ENCODE measurements at regions not wholly inside any gene's neighbourhood (a gene's known extent, or its start where the extent isn't known, plus 50 kb on each side); places are given as distances from the start of the nearest gene placed in this dataset.
"Not testable (repeated sequence)": the region's sequence is repeated elsewhere in the genome, so short reads cannot be mapped to it uniquely, and the experiment has no call there.

DNA sequence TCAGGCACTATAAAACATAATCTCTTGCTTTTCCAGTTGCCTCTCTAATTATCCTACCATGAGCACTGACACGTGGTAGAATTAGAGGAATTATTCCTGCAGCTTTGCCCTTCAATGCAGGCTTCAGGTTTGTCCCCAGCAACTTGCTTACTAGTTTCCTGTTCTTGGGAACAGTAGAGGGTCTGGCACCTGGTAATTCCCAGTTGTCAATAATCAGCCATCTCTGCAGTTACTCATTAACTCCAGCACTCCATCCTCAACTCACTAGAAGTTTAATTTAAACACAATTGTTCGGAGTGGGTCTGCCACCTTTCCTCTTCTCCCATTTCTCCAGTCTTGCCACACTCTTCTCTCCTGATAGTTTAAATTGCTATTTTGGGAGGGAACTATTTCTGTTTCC is 324.3 kb upstream of the KIAA1217 start:
- DNase-seq = no peak

DNA sequence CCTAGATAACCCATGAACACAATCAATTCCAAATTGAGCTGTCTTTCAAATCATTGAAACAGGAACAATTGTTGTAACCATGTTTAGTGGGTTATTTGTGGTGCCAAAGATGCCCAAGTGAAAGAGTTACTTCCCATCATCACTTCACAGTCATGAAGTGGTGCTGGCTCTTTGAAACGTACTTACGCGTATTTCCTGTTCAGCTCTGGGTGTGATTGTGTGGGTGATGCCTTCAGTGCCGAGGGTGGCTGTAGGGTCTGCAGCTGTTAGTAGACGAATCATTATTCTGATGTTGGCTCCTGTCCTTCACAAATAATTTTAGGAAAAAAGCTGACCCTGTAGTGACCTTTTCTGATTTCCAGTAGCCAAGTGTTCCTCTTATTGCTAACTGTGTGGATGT is 323.1 kb upstream of the KIAA1217 start:
- no peak for DNase-seq

DNA sequence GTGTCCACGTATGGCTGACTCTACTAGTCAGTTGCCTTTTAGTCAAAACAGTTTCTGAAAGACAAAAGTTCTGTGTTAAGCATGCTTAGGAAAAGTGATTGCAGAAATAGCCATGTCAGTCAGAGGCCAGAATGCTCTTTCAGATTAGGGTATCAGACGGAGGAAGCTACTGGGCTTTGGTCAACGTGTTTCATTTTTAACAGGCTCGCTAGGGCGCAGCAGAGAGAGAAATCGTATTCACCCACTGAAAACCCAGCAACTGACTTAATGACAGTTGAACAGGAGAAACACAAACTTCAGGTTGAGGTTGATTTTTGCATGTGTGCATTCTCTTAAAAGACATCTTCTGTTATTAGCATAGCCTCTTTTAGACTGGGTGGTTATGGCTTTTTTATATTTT is 322.6 kb upstream of the KIAA1217 start:
- DNase-seq = peak; percentile 27

DNA sequence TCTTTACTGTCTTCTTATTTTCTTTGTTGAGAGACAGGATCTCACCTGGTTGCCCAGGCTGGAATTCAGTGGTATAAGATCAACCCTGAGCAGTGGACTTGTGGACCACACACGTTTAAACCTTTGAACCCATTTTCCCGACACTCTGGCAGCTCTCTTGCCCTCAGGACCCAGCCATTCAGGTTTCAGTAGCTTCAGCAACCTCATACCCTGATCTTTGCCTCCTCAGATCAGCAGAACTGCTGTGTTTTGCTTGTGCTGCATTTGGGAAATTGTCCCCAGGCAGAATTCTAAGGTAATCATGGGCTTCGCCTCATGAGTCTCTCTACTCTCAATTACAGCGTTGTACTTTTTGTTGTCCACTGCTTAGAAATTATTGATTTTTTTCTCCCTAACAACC is 317.6 kb upstream of the KIAA1217 start:
- no peak for DNase-seq

GRCh38 chr10:23892296-23892695 is 316.6 kb upstream of the KIAA1217 start:
- DNase-seq = no peak

- DNase-seq = no peak
Measured at GRCh38 chr10:23897267-23897666, 311.7 kb upstream of the KIAA1217 start.

- DNase-seq = no peak
Measured at GRCh38 chr10:23897861-23898260, 311.1 kb upstream of the KIAA1217 start.

DNA sequence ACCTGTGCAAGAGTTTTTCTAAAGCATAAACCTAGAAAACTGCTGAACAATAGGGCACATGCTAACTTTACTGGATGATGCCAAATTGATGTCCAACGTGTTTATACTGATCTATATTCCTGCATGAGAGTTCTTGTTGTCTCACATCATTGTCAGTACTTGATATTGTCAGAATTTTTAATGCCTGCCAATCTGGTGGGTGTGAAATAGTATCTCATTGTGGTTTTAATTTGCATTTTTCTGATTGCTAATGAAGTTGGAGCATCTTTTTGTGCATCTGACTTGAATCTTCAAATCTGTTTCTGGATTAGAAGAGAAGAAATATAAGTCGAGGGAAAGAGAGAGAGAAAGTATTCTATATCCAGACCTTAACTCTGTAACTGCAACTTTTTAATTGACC is 309.8 kb upstream of the KIAA1217 start:
- no peak for DNase-seq

DNA sequence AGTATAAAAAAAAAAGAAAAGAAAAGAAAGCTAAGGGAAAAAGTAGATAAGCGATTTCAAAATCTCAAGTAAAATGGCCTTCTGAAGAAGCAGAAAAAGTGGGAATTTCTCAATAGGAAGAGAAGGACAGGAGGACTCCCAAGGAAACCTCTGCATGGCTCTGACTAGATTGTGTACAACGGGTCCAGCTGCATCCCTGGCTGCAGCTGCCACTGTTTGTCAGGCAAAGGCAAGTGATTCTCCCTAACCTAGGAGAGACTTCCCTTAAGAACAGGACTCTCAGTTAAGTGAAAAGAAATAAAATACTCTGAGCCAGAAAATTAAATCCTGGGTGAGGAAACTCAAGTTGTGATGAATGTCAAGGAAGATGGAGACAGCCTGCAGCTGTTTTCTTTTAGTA is 298.6 kb upstream of the KIAA1217 start:
- no peak for DNase-seq

DNA sequence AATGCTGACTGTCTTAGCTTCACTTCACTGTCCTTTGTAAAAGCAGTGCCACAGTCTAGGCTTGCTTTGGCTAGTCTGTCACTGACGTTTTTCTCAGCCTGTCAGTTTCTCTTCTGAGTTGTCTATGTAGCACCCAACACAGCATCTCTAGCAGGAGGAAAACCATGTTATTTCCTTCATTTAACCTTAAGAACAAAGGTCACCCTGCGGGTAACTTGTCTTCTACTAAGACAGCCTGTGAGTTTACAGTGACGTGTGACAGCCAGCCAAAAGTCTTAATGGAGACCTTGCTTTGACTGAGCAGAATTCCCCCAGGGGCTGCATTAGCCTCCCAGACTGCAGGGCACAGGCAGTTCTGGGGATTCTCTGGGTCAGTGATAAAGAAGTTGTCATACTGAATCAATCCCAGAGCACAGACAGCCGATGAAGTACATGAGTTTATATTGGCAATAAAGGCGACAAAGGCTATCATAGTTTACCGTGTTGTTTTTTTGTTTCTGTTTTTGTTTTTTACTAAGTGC is 296.0 kb upstream of the KIAA1217 start:
- DNase-seq = no peak

- DNase-seq = no peak
Measured at GRCh38 chr10:23914641-23915040, 294.3 kb upstream of the KIAA1217 start.

- peak; percentile 32 for DNase-seq
Measured at GRCh38 chr10:23917251-23917840, 291.6 kb upstream of the KIAA1217 start.

DNA sequence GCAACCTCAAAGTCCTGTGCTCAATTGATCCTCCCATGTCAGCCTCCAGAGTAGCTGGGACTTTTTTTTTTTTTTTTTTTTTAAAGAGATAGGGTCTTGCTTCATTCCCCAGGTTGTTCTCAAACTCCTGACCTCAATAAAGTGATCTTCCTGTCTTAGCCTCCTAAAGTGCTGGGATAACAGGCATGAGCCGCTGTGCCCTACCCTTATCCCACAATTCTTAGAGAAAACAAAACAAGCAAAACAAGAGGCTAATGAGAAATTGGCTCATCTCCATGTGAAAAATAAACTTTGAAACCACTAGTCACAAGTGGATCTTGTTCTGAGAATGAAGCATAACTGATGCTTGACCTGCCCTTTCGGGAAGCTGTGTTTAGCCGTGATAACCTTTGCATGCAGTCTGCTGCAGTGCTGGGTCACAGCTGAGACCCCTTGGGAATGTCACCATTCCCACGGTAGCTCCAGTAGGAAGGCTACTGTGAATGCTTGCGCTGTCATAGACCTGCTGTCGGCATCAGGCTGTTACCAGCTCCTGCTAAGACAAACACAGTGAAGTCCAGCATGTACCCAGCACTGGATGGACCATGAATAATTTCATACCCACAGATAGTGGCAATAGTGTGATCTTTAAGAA is 290.7 kb upstream of the KIAA1217 start:
- no peak for DNase-seq

- DNase-seq = peak; percentile 16
Measured at GRCh38 chr10:23918839-23919238, 290.1 kb upstream of the KIAA1217 start.

DNA sequence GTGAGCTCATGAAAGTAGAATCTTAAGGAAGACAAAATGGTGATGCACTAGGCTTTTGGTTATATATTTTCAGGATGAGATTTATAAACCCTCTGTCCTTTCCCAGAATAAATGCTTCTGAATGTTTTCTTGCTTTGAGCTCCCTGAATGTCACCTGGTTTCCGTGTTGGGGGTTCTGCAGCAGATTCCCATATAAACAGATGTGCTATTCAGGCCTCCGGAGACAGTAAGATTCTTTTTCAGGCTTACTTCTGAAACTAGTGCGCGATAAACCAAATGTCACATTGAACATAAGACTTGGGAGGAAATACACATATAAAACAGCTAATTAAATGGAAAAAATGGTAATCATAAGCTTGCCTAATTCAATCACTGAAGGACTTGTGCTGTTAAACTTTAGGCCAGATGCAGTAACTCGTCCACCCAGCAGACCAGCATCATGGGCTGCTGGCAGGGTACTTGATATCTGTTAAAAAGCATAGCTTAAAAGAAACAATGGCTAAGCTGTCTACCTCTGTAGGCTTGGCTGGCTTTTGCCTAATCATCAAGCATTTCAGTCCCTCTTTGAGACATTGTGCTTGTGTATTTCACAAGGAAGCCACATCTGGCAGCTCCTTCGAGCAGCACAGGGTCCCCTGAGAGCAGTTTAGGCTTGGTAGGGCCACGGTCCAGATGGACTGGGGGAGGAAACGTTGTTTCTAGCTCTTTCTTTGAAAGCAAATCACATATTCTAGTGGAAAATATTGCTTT is 281.2 kb upstream of the KIAA1217 start:
- no peak for DNase-seq

GRCh38 chr10:23934023-23934422 is 274.9 kb upstream of the KIAA1217 start:
- not testable (repeated sequence) for DNase-seq

DNA sequence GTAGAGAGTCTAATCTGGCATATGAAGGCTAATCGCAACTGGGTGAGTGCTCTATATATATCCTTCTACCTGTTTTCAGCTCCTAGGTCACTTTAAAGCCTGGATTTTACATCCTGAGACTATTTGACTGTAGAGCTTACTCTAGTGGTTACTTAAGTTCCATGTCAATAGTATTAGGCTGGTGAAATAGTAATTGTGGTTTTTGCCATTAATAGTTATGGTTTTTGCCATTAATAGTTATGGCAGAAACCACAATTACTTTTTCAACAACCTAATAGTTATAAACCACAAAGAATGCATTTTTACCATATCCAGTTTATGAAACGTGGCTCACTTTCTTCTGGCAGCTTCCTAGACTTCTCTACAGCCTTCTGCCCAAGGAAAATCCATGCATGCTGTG is 263.1 kb upstream of the KIAA1217 start:
- DNase-seq = no peak

DNA sequence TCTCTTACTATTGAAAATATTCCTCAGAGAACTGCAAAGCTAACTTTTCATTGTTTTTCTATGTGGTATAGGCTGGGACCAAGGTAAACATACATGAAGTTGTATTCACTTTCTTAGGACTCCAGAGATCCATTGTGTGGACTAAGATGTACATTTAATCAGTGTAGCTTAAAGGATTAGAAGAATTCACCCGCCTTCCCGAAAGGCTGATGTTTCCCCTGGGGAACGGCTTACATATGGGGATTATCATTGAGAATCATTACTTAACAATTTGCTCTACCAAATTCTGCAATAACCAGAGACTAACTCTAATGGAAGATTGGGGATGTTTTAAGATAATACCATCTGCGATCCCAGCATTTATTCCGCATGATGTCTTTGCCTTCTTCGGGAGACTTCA is 257.1 kb upstream of the KIAA1217 start:
- DNase-seq = no peak

GRCh38 chr10:23955456-23956225 is 253.3 kb upstream of the KIAA1217 start:
- no peak for DNase-seq

DNA sequence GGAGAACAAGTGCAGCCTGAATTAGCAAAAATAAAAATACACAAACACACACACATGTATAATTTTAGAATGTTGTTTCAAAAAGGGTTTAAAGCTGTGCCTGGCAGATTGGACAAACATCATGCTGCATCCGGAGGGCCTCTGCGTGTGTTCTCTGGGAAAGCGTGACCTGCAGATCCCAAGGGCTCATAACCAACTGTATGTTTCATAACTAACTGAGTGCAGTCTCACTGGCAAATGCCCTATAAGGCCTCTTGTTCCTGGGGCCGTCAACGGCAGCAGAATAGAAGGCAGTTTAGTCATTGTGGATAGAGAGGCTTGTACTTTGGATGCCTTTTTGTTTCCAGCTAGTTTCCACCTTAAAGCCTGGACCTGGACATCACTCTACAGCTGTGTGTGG is 243.8 kb upstream of the KIAA1217 start:
- no peak for DNase-seq

GRCh38 chr10:23965880-23966279 is 243.1 kb upstream of the KIAA1217 start:
- DNase-seq = no peak

DNA sequence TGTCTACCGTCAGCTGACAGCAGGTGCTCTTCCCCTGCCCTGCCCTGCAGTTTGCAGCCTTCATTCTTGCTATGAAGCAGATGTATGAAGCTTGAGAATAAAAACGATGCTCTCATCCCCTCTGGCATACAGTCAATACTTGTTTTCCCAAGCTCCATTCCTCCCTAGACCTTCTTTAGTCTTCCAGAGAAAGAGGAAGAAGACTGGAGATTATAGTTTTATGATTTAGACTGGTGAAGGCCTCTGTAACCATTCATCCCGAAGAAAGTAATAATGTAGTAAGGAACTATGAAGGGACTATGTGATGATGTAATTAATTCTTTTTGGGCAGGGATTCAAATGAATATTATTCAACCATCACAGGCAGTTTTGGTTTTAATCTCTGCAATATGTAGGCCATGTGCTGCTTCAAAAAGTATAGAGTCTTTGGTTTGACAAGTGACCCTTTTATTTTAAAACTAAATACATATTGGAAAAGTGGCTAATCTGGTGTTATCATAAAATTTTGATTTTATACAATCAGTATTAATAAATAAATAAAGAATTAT is 242.4 kb upstream of the KIAA1217 start:
- DNase-seq = no peak

- DNase-seq = peak; percentile 5
Measured at GRCh38 chr10:23968301-23968700, 240.6 kb upstream of the KIAA1217 start.

Measured in hematopoietic multipotent progenitor cell treated with erythropoietin and hydrocortisone succinate and interleukin-3 and kit ligand, for 4 days (in vitro differentiated cells).